Ammon's horn (tissue), 1 donor: ENCODE measurements at regions not wholly inside any gene's neighbourhood (a gene's known extent, or its start where the extent isn't known, plus 50 kb on each side); places are given as distances from the start of the nearest gene placed in this dataset.
A peak's percentile ranks its signal among the peaks of the same experiment; 100 is the strongest.
"Not testable (repeated sequence)": the region's sequence is repeated elsewhere in the genome, so short reads cannot be mapped to it uniquely, and the experiment has no call there.

Experiments
- DNase-seq: peaks from one replicate; pipeline ENCODE4 v3.0.0-alpha.2; 2016; ENCODE audit warnings: low spot score

GRCh38 chr13:65302691-65303090 is 1927.4 kb downstream of the PCDH9 start:
- no peak for DNase-seq

- DNase-seq = no peak
Observed at GRCh38 chr13:65301506-65301905, 1928.6 kb downstream of the PCDH9 start.

GRCh38 chr13:65300220-65300619 is 1929.9 kb downstream of the PCDH9 start:
- DNase-seq = no peak

GRCh38 chr13:65293530-65294198 is 1936.5 kb downstream of the PCDH9 start:
- DNase-seq = no peak

- DNase-seq = peak; percentile 71
Observed at GRCh38 chr13:65292488-65292901, 1937.6 kb downstream of the PCDH9 start.

GRCh38 chr13:65287405-65287804 is 1942.7 kb downstream of the PCDH9 start:
- DNase-seq = no peak

- no peak for DNase-seq
Observed at GRCh38 chr13:65275838-65276630, 1954.1 kb downstream of the PCDH9 start.

GRCh38 chr13:65275108-65275507 is 1955.0 kb downstream of the PCDH9 start:
- no peak for DNase-seq

GRCh38 chr13:65273811-65274420 is 1956.2 kb downstream of the PCDH9 start:
- DNase-seq = not testable (repeated sequence)

GRCh38 chr13:65268009-65268408 is 1962.1 kb downstream of the PCDH9 start:
- no peak for DNase-seq

- no peak for DNase-seq
Observed at GRCh38 chr13:65265988-65266387, 1964.1 kb downstream of the PCDH9 start.

- DNase-seq = no peak
Observed at GRCh38 chr13:65264066-65264465, 1966.1 kb downstream of the PCDH9 start.

GRCh38 chr13:65260946-65261891 is 1968.9 kb downstream of the PCDH9 start:
- DNase-seq = peak; percentile 5

- no peak for DNase-seq
Observed at GRCh38 chr13:65240773-65241172, 1989.4 kb downstream of the PCDH9 start.

- DNase-seq = no peak
Observed at GRCh38 chr13:65236841-65237418, 1993.2 kb downstream of the PCDH9 start.

- no peak for DNase-seq
Observed at GRCh38 chr13:65217471-65217995, 2012.6 kb downstream of the PCDH9 start.

GRCh38 chr13:65202845-65203244 is 2027.3 kb downstream of the PCDH9 start:
- not testable (repeated sequence) for DNase-seq

- DNase-seq = no peak
Observed at GRCh38 chr13:65188721-65189120, 2041.4 kb downstream of the PCDH9 start.

GRCh38 chr13:65168026-65168425 is 2062.1 kb downstream of the PCDH9 start:
- DNase-seq = no peak

GRCh38 chr13:65166675-65167074 is 2063.5 kb downstream of the PCDH9 start:
- DNase-seq = no peak

- DNase-seq = no peak
Observed at GRCh38 chr13:65159803-65160202, 2070.3 kb downstream of the PCDH9 start.
